HS-5 (cell line): ENCODE measurements at regions not wholly inside any gene's neighbourhood (a gene's known extent, or its start where the extent isn't known, plus 50 kb on each side); places are given as distances from the start of the nearest gene placed in this dataset.

Source experiments
- DNase-seq: peaks from one replicate; pipeline ENCODE4 v3.0.0-alpha.2; 2012; ENCODE audit warnings: low read depth

DNA sequence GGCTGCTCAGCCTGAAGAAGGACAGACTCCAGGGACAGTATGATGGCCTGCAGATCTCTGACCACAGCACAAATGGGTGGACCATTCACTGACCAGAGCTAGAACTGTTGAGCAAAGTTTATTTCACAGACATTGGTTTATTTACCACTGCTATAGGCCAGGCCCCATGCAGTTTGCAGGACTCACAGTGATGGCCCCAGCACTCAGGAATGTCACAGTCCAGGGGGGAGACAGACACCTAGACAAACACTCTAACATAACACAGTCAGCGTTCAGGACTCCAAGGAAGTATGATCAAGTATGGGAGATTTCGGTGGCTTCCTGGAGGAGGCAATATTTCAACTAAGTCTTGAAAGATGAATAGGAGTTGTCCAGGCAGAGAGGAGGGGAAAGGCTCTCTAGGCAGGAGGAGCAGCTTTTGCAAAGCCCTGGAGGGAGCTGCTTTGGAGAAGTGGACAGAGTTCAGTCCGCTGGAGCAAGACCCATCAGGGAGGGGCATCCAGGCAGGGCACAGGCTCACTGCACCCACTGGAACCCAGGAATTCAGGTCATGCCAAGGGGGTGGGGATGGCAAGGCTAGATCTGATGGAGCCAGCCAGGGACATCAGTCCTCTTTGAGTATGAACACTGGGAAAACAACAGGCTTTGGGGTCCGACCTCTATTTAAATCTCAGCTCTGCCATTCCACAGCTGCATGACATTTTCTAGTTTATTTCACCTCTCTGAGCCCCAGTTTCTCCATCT lies 454.3 kb downstream of the MATN1 start:
- DNase-seq = no peak

- DNase-seq = no peak
These were observed 455.5 kb downstream of the MATN1 start for GRCh38 chr1:30267856-30268255.

DNA sequence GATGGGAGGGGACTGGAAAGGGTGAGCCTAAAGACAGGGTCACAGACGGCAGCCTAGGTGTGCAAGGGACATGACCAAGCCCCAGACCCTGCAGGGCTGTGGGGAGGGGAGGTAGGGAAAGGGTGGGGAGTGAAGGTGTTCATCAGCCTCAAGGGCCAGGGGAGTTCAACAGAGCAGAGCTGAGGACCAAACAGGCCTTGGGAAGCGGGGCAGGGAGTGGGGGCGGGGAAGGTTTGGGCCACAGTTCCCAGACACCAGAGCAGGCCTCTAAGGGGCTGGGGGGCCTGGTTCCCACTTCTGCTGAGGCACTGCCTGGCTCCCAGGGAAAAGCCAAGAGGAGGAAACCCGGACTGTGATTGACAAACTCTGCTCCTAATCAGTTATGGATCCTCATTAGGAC lies 456.3 kb downstream of the MATN1 start:
- DNase-seq = no peak

DNA sequence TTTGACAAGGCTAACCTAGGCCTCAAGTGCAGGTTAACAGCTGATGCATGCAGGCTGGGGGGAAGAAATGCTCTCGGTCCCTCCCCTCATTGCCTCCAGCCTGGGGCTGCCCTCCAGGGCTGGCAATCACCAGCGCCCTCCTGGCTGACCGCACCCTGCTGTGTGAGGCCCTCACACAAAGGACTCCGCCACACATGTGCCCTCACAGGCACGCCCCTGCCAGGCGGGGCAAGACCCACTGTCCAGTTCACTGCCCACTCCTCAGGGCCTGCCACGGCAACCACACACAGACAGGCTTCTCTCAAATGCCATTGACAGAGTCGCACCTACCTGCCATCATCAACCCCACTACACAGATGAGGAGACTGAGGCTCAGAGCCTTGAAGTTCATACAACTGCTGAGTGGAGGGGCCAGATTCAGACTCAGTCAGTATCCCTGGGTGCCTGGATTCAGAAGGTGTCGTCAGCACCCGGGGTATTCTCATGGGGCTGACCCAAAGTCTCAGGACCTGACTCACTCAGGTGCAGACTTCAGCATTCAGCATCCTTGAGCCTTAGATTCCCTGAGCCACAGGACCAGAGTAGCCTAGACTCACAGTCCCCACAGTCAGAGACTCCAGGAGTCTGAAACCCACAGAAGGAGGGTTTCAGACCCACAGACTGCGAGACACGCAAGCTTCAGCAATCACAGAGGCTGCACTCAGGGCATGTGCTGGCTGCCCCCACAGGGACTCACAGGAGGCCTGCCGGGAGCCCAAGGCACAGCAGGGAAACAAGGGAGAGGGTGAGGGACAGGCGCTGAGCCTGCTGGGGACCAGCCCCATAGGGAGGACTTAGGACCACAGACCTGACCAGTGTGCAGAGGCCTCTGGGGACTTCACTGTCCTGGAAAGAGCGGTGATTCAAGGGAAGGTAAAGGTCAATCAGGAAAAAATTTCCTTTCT lies 458.0 kb downstream of the MATN1 start:
- no peak for DNase-seq

DNA sequence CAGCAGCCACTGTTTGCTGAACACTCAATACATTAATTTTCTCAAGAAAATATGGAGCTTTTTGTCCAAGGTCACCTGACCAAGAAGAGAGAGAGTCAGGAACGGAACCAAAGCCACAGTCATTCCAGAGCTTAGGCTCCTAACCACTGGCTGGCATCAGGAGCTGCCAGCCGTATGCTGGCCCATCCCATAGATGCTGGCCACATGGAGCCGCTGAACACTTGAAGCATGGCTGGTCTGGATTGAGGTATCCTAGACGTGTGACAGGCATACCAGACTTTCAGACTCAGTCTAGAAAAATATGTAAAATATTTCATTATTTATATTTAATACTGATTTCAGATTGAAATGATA lies 458.7 kb downstream of the MATN1 start:
- DNase-seq = no peak

DNA sequence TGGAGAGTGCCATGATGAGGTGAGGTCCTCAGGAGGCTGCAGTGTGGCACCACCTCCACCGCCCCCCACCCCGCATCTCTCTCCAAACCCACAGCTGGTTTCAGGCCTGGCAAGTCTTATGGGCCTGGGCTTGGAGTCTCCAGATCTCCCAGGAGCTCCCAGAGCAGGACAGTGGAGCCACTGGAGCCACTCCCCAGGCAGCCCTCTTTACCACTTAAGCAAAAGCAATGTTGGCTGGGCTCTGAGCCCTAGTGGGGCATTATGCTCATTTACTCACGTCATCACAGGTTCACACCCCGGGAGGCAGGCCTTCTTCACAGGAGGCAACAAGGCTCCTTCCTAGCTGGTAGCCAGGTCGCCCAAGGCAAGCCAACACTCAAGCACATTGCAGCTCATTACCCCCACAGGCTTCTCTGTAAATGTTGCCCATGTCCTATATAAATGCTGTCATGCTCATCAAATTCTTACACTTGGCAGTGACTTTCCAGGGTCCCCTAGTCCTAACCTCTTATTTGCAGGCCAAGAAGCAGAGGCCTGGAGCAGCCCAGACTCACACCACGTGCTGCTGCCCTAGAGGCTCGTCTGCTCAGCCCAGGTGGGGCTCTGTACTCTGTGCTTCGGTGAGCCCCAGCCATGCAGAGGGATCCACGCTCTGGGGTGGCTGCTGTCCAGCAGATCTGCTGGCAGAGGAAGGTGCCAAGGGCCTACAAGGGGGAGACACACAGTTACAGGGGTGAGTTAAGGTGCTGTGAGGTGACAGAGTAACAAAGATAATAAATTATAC lies 459.3 kb downstream of the MATN1 start:
- DNase-seq = no peak

DNA sequence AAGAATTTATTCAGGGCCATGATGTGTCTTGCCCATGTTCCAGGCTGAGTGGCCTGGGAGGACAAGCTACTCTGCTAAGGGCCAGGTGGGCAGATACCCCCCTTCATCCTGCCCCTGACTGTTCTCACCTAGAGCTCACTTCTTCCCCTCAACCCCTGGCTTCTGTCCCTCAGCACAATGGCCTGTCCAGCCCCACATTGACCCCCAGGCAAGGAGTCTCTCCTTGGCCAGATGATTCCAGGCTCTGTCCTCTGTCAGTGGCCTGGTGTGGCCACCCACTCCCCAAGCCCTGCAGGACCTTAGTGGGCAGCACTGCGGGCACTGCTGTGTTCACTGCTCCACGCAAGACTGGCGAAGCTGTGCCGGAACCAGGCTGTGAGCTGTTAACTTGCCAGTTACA lies 460.0 kb downstream of the MATN1 start:
- DNase-seq = no peak

DNA sequence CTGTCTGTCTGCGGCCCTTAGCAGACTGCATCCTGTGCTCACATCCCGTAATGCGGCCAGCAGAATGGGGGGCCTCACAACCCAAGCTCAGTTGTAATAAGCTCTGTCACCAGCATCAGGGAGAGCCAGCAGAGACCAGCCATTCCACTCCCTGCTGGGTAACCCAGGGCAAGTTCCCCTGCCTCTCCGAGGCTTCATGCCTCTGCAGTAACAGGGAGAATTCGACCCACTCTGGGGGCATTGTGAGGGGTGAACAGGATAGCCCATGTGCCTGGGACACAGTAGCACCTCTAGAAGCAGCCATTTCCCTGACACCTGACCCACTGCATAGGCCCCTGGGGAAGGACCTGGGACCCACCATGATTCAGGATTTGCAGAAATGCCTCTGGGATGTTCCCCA lies 461.2 kb downstream of the MATN1 start:
- DNase-seq = no peak

DNA sequence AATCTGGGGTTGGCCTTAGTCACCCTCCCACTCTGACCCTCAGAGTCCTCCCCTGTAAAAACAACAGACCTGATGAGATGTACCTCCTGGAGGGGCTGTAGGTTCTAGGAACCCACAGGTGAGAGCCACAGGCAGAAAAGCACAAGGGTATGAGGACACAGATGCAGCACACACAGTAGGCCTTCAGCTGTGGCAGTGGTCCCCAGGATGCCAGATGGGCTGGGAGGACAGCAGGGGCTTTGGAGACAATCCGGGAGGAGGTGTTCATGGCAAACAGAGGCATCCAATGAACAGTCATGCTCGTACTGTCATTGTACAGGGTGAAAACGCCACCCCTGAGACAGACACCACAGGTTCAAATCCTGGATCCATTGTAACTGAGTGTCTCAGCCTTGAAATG lies 463.1 kb downstream of the MATN1 start:
- DNase-seq = no peak

DNA sequence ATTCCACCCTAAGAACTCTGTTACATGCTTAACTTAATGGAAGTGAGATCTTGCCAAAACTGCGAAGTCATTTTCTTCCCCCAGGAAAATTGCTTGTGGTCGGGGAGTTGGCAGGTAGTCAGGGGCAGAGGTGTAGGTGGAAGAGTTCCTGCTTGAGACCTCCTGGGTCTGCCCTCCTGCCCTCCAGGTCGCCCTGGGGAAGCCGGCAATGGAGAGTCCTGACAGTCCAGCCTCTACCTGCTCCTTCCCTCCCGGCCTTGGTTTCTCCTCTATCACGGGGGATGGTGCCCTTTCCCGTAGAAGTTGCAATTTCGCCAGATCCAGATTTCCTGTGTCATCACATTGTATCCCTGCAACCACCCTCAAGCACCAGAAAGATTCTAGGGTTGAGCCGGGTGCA lies 463.8 kb downstream of the MATN1 start:
- DNase-seq = no peak

DNA sequence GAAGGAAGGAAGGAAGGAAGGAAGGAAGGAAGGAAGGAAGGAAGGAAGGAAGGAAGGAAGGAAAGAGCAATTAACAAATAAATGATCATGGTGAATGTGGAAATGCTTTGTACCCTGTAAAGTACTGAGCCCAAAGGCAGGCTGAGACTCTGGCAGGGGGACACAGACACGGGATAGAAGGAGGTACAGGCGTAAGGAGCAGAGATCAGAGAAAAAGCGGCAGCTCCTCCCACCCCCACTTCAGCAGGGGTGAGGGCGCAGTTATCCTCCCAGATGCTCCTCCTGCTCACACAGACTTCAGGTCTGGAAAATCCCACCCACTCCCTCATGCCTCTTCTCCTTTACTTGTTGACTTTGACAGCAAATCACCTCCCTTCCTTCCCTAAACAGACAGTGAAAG lies 464.5 kb downstream of the MATN1 start:
- DNase-seq = no peak

DNA sequence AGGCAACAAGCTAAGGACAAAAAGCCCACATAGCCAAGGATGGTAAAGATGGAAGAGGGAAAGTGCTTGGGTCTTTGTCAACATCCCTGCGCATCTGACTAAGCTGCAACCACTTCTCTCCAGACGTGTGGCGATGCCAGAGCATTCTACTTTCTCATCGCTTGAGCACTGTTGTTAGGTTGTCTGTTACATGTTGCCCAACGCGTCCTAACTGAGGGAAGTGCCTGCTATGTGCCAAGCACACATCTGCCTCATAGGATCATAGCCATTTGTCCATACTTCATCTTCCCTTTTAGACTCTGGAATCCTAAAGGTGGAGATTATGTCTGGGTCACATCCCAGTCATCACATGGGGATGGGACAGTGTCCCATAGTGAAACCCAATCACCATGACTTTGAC lies 464.9 kb downstream of the MATN1 start:
- DNase-seq = no peak

DNA sequence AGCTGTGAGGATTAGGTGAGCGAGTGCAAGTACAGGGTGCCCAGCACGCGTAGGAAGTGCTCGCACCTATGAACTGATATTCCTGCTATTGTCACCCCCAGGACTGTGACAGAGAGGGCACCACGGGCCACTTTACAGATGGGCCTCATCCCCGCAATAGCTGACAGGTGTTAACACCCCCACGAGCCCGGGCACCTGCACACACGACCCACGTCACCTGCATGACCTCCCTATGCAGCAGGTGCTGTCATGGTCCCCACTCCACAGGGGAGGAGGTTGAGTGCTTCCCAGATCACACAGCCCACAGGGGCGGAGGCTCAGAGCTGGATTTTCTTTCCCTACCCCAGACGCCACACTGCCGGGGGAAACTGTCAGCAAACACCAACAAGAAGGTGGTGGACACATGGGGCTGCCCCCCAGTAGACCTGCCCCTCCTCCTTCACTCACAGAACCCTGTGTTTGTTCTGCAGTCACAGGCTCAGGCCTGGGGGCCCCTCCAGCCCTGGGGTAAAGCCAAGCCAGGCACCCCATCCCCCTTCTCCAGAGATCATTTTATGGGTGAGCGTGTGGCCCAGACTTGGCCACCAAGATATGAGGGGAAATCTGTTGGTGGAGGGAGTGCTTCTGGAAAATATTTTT lies 465.5 kb downstream of the MATN1 start:
- no peak for DNase-seq

DNA sequence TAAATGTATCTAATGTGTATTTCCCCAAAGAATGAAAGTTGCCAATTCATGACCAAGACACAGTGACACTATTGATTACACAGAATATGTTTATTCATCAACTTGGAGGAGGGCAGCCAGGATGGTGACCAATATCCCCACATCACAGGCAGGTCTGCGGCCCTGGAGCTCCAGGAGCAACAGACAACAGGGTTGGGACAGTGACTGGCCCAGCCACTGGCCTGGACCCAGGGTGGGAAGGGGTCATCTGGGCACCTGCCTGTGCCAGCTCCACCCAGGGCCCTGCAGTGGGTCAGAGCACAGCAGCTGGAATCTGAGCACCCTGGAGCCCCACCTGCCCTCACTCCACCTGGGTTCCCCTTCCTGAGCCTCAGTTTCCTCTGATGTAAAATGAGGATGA lies 466.1 kb downstream of the MATN1 start:
- no peak for DNase-seq

GRCh38 chr1:30256911-30257310 lies 466.5 kb downstream of the MATN1 start:
- DNase-seq = no peak

- DNase-seq = no peak
These were observed 468.2 kb downstream of the MATN1 start for GRCh38 chr1:30255111-30255724.

DNA sequence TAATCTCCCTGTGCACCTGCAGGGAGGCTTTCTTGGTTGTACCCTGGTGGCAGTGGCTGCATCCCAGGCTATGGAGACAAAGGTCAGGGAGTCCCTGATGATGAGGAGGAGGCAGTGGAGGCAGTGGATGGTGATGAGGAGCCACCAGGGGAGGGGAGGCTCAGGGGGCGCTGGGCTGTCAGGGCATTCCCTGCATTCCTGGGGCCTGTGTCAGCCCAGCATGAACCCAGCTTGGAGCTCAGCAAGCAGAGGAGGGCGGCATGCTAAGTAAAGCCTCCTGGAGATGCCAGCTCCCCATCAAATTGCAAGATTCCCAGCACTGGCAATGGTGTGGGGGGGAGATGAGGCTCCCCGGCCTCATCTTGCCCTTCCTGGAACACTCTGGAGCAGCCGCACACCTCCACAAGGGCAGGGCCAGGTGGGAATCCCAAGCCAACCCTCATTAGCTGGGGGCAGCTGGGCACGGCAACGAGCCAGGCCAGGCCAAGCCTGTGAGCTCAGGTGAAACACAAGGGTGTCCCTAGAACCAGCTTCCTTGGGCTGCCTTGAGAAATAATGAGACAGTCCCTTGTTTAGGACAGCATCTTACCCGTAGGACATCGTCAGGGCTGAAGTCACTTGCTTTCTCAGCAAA lies 469.5 kb downstream of the MATN1 start:
- no peak for DNase-seq

GRCh38 chr1:30253361-30253760 lies 470.0 kb downstream of the MATN1 start:
- no peak for DNase-seq

DNA sequence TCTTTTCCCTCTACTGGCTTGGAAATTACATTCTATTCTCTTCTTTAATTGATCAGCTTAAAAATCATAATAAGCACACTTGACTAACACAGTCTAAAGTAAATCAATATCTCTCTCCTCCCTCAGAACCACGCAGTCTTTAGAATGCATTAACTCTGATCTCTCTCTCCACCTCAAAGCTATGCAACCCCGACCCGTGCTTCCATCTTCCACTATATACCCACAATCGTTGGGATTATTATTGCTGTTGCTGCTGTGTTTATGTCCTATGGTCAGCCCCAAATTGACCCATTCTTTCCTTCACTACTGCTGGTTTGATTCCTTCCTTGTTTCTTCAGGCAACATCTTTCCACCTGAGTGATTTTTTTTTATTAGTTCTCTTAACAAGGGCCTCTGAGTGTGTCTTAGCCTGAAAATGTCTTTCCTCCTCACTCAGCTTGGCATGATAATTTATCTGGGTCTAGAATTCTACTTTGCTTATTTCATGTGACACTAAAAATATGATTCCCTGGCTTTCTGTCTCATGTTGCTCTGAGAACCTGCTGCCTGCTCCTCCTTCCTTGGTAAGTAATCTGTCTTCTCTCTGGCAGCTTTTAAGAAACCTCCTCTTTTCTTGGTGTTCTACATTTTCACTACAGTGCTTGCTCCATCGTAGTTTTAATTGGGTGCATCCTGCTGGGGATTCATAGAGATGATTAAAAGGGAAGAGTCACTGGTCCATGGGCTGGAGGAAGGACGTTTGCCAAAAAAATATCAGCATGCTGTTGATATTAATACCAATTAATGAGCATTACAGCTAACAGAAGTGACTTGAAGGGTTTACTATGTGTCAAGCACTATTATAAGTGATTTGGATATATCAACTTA lies 472.2 kb downstream of the MATN1 start:
- DNase-seq = no peak

- no peak for DNase-seq
These were observed 472.9 kb downstream of the MATN1 start for GRCh38 chr1:30250338-30250983.
